Fibroblast of mammary gland (primary cell): ENCODE measurements at regions not wholly inside any gene's neighbourhood (a gene's known extent, or its start where the extent isn't known, plus 50 kb on each side); places are given as distances from the start of the nearest gene placed in this dataset.
"Not testable (repeated sequence)": the region's sequence is repeated elsewhere in the genome, so short reads cannot be mapped to it uniquely, and the experiment has no call there.

ENCODE experiments used
- DNase-seq: peaks from one replicate; pipeline ENCODE4 v3.0.0-alpha.2; 2010; ENCODE audit warnings: low read depth
- H3K4me3 ChIP-seq: 2 replicates; pipeline ENCODE4 v1.5.1; 2011; ENCODE audit warnings: low read depth, mild to moderate bottlenecking, low read length, moderate library complexity; ENCODE audit not compliant: control insufficient read depth
- TF ChIP-seq, protein P1 (sequence below): conservative IDR thresholded peaks from 2 replicates; pipeline ENCODE4 v1.5.1; 2011; ENCODE audit warnings: low read depth, low read length, inconsistent platforms; ENCODE audit not compliant: control insufficient read depth, insufficient read depth

DNA sequence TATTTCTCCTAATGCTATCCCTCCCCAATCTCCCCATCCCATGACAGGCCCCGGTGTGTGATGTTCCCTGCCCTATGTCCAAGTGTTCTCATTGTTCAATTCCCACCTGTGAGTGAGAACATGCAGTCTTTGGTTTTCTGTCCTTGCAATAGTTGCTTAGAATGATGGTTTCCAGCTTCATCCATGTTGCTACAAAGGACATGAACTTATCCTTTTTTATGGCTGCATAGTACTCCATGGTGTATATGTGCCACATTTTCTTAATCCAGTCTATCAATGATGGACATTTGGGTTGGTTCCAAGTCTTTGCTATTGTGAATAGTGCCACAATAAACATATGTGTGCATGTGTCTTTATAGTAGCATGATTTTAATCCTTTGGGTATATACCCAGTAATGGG lies 51.3 kb upstream of the RIOK2 start:
- H3K4me3 ChIP-seq, DNase-seq: not testable (repeated sequence)

DNA sequence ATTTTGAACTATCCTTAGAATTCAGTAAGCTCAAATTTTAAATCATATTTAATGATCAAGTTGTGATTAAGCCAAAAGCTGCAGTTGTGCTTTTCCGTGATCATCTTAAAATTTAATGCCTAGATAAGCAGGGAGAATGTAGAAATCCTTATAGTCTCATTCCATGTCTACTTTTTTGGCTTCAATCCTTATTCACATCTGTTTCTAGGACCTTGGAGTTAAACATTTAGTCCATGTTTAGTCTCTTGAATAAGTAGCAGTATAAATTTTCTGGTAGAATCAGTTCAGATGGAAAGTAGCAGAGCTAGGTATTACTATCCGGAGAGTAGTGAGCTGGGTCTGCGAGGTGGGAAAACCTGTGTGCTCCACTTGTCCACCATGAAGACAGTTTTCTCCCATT lies 59.3 kb upstream of the RIOK2 start:
- DNase-seq = no peak
- TF ChIP-seq, protein P1, sequence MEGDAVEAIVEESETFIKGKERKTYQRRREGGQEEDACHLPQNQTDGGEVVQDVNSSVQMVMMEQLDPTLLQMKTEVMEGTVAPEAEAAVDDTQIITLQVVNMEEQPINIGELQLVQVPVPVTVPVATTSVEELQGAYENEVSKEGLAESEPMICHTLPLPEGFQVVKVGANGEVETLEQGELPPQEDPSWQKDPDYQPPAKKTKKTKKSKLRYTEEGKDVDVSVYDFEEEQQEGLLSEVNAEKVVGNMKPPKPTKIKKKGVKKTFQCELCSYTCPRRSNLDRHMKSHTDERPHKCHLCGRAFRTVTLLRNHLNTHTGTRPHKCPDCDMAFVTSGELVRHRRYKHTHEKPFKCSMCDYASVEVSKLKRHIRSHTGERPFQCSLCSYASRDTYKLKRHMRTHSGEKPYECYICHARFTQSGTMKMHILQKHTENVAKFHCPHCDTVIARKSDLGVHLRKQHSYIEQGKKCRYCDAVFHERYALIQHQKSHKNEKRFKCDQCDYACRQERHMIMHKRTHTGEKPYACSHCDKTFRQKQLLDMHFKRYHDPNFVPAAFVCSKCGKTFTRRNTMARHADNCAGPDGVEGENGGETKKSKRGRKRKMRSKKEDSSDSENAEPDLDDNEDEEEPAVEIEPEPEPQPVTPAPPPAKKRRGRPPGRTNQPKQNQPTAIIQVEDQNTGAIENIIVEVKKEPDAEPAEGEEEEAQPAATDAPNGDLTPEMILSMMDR = no peak
- no peak overlapping the region for H3K4me3 ChIP-seq

DNA sequence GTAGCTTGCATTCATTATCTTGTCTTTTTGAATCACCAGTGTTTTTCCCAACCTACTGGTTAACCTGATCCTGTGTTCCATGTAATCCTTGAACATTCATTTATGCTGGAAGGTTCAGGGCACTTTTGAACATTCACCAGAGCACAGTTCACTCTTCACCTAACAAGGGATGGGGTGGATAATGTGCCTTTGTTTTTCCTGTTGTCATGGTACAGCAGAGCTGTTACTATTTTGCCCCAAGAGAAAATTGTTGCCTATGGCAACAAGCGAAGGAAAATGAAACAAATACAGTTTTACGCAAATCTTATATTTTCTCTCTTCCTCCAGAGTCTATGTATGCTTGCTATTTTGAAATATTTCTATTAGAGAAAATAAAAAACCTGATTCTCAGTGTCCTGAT lies 60.3 kb upstream of the RIOK2 start:
- H3K4me3 ChIP-seq = no peak overlapping the region
- DNase-seq = peak; percentile 23
- TF ChIP-seq, protein P1 = no peak

DNA sequence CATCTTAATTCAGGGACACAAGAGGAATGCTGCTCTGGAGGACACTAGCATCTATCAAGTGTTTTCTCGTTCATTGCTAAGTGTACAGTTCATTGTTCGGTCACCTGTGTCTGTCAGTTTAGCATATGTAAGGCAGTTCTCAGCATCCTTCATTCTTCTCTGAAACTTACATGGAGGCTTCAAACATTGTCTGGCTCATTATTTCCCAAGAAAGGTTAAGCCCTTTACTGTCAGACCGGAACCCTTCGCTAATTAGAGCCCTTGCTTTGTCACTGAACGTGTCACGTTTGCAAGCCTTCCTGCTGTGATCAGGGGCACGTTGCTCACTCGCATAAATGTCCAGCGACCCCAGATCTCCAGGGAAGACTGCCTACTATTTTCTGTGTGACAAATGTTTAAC lies 62.3 kb upstream of the RIOK2 start:
- TF ChIP-seq, protein P1 = no peak
- no peak for DNase-seq
- no peak overlapping the region for H3K4me3 ChIP-seq

DNA sequence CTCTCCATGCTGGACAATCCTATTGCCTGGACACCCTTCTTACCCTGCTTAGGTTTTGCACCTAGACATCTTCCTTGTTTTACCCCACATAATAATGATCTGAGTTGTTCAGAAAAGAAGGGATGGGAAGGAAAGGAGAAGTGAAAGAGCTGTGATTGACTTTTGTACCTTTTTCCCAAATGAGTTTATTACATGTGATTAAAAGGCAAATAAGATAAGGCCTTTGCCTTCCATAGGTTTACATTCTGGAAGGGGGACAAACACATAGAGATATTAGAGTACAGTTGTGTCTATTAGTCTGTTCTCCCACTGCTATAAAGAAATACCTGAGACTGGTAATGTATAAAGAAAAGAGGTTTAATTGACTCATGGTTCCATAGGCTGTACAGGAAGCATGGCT lies 67.1 kb upstream of the RIOK2 start:
- no peak overlapping the region for H3K4me3 ChIP-seq
- DNase-seq = no peak
- TF ChIP-seq, protein P1 = no peak

DNA sequence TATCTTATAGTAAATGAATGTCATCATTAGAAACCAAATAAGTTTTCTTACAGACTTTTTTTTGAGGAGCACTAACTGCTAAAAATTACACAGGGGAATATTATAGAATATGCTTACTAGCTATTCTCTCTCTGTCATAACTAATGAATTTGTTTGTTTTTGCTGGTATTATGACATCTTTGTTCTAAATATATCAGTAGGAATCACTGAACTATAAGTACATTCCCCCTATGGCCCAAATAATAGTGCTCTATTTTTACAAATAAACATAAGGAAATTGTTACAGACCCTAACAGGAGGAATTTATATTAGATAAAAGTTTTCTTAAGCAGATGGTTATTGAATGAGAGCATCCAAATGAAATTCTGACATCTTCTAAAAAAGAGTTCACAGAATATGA lies 83.0 kb upstream of the RIOK2 start:
- no peak overlapping the region for H3K4me3 ChIP-seq
- no peak for DNase-seq
- TF ChIP-seq, protein P1 = no peak

DNA sequence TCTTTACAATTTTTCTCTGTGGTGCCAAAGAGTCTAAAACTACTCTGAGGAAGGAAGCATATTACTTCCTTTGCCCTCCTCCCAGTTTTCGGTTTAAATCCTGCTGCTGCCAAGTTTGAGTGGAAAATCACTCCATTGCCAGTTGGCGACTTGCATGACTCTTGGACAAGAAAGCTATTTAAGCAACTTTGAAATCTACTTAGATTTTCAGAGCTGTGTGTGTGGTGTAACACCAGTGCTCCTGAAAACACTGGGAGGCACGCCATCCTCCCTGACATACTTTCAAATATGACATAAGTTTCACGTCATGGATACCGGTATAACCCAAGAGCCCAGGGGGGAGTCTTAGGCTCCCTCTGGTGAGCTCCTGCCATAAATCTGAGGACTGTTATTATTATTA lies 83.5 kb upstream of the RIOK2 start:
- H3K4me3 ChIP-seq = no peak overlapping the region
- DNase-seq = peak; percentile 55
- TF ChIP-seq, protein P1 = no peak
